Colonic mucosa (tissue), 4 donors: ENCODE measurements at regions not wholly inside any gene's neighbourhood (a gene's known extent, or its start where the extent isn't known, plus 50 kb on each side); places are given as distances from the start of the nearest gene placed in this dataset.

Experiments used
- DNase-seq: peaks from one replicate; pipeline ENCODE4 v3.0.0-alpha.2; 2020
- H3K27ac ChIP-seq: fragments of 200-600 bp; one replicate; pipeline ENCODE4 v1.8.0; 2021
- H3K27me3 ChIP-seq: fragments of 200-600 bp; one replicate; pipeline ENCODE4 v1.8.0; 2021
- H3K36me3 ChIP-seq: fragments of 200-600 bp; one replicate; pipeline ENCODE4 v1.8.0; 2021
- H3K4me1 ChIP-seq: fragments of 200-600 bp; one replicate; pipeline ENCODE4 v1.8.0; 2021; ENCODE audit warnings: mild to moderate bottlenecking
- H3K4me3 ChIP-seq: fragments of 200-600 bp; one replicate; pipeline ENCODE4 v1.8.0; 2021
- H3K9ac ChIP-seq, 2 donors: one replicate each; pipeline ENCODE4 v1.7.0; 2013; ENCODE audit warnings: control low read depth in 2 of 2, low read depth in 2 of 2, low read length in 2 of 2
- H3K9me3 ChIP-seq: fragments of 200-600 bp; one replicate; pipeline ENCODE4 v1.8.0; 2021
- intact Hi-C: fragments of 100-400 bp; cut with DNase I; formaldehyde crosslinking; loops from one replicate; pipeline ENCODE4 v1.14.1; 2022
- TF ChIP-seq, protein P1 (sequence below): fragments of 200-600 bp; IDR thresholded peaks from one replicate; pipeline ENCODE4 v1.8.0; 2022; ENCODE audit warnings: antibody characterized with exemption, mild to moderate bottlenecking
- donor health status: healthy.
- donor health status: DM: no; HTN: no; CAD: no.
- donor health status: DM: no; HTN: no; CAD: no.

DNA sequence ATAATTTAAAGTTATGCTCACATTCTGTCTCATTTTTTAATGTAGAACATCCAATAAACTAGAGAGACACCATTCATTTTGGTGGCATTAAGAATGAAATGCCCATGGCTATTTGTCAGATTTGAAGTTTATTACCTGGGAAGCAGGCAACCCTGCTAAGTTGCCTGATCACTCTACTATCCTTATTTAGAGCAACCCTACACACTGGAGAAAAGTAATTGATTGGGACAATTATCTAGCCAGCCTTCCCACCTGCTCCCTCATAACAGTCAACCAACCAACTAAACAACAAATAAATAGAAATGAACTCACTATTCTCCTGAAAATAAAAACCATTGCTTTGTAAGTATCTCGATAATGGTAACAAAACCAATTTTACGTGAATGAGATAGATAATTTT is 1129.0 kb upstream of the TENM4 start:
- TF ChIP-seq, protein P1, sequence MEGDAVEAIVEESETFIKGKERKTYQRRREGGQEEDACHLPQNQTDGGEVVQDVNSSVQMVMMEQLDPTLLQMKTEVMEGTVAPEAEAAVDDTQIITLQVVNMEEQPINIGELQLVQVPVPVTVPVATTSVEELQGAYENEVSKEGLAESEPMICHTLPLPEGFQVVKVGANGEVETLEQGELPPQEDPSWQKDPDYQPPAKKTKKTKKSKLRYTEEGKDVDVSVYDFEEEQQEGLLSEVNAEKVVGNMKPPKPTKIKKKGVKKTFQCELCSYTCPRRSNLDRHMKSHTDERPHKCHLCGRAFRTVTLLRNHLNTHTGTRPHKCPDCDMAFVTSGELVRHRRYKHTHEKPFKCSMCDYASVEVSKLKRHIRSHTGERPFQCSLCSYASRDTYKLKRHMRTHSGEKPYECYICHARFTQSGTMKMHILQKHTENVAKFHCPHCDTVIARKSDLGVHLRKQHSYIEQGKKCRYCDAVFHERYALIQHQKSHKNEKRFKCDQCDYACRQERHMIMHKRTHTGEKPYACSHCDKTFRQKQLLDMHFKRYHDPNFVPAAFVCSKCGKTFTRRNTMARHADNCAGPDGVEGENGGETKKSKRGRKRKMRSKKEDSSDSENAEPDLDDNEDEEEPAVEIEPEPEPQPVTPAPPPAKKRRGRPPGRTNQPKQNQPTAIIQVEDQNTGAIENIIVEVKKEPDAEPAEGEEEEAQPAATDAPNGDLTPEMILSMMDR = no peak
- no peaks in the 10 kb centered on the region for H3K27me3 ChIP-seq
- no peak overlapping the region for H3K9ac ChIP-seq
- DNase-seq = no peak
- H3K36me3 ChIP-seq = no peaks in the 10 kb centered on the region
- H3K4me1 ChIP-seq = no peaks in the 10 kb centered on the region
- intact Hi-C loops = no loop called here
- no peaks in the 10 kb centered on the region for H3K9me3 ChIP-seq
- no peak overlapping the region for H3K4me3 ChIP-seq
- H3K27ac ChIP-seq = no peak overlapping the region

GRCh38 chr11:80565231-80565630 is 1124.4 kb upstream of the TENM4 start:
- intact Hi-C loops = no loop called here
- TF ChIP-seq, protein P1 = no peak
- no peak for DNase-seq
- no peaks in the 10 kb centered on the region for H3K4me1 ChIP-seq
- no peaks in the 10 kb centered on the region for H3K36me3 ChIP-seq
- no peaks in the 10 kb centered on the region for H3K27me3 ChIP-seq
- no peak overlapping the region for H3K9ac ChIP-seq
- no peak overlapping the region for H3K4me3 ChIP-seq
- no peak overlapping the region for H3K27ac ChIP-seq
- H3K9me3 ChIP-seq = no peaks in the 10 kb centered on the region

GRCh38 chr11:80562523-80563125 is 1121.8 kb upstream of the TENM4 start:
- H3K4me3 ChIP-seq = no peak overlapping the region
- no peak overlapping the region for H3K27ac ChIP-seq
- no peaks in the 10 kb centered on the region for H3K27me3 ChIP-seq
- DNase-seq = no peak
- no peak overlapping the region for H3K9ac ChIP-seq
- TF ChIP-seq, protein P1 = no peak
- H3K9me3 ChIP-seq = no peaks in the 10 kb centered on the region
- intact Hi-C loops = no loop called here
- no peaks in the 10 kb centered on the region for H3K36me3 ChIP-seq
- no peaks in the 10 kb centered on the region for H3K4me1 ChIP-seq

DNA sequence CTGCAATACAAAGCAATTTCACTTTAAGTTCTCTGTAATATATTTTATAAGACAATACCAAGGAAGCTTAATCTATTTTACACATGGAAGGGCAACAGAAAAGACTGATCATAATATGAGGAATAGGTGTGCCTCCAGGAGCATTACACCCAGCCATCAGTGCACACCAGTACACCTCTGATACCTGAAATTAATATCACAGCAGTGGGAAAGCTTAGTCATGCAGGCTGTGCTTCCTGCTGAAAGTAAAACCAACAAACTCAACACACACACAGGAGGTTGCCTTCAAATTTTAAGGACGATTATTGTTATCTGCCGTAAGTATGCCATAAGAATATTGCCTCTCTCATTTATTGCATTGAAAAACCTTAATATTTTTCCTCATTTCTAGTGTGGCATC is 1119.1 kb upstream of the TENM4 start:
- DNase-seq = no peak
- Histone ChIP-seq H3K27ac (no peak overlapping the region), H3K4me3 (no peak overlapping the region), H3K27me3 (no peaks in the 10 kb centered on the region), H3K9ac (no peak overlapping the region), H3K36me3 (no peaks in the 10 kb centered on the region), H3K9me3 (no peaks in the 10 kb centered on the region), H3K4me1 (no peaks in the 10 kb centered on the region)
- TF ChIP-seq, protein P1 = no peak
- intact Hi-C loops = no loop called here

DNA sequence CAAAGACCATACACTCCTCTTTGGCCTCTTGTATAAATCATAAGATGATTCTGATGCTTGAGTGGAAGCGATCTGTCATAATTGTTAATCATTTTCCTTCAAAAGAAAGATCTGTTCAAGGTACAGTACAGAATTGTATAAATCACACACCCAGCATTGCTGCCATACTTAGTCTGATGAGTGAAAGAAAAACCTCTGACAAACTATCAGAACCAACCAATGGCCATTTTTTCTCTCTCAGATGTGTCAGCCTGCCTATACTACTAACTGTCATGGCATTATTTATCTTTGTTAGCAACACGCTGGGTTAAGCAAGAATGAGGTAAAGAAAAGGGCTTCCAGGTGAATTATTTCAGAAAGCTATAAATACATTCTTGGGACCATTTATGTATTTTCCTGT is 1112.7 kb upstream of the TENM4 start:
- H3K9ac ChIP-seq = no peak overlapping the region
- no peak overlapping the region for H3K4me3 ChIP-seq
- no peaks in the 10 kb centered on the region for H3K9me3 ChIP-seq
- no peaks in the 10 kb centered on the region for H3K27me3 ChIP-seq
- H3K27ac ChIP-seq = no peak overlapping the region
- TF ChIP-seq, protein P1 = no peak
- H3K4me1 ChIP-seq = no peaks in the 10 kb centered on the region
- DNase-seq = no peak
- intact Hi-C loops = no loop called here
- no peaks in the 10 kb centered on the region for H3K36me3 ChIP-seq
